IPS-18c (cell line): ENCODE measurements at regions not wholly inside any gene's neighbourhood (a gene's known extent, or its start where the extent isn't known, plus 50 kb on each side); places are given as distances from the start of the nearest gene placed in this dataset.

Experiments
- H3K4me3 ChIP-seq: 2 replicates; pipeline ENCODE4 v1.7.0; 2013; ENCODE audit warnings: low read depth, mild to moderate bottlenecking, low read length, moderate library complexity; ENCODE audit not compliant: insufficient read depth
- H3K9me3 ChIP-seq: one replicate; pipeline ENCODE4 v1.6.1; 2013; ENCODE audit warnings: mild to moderate bottlenecking, low read length, moderate library complexity; ENCODE audit not compliant: control insufficient read depth, insufficient read depth

DNA sequence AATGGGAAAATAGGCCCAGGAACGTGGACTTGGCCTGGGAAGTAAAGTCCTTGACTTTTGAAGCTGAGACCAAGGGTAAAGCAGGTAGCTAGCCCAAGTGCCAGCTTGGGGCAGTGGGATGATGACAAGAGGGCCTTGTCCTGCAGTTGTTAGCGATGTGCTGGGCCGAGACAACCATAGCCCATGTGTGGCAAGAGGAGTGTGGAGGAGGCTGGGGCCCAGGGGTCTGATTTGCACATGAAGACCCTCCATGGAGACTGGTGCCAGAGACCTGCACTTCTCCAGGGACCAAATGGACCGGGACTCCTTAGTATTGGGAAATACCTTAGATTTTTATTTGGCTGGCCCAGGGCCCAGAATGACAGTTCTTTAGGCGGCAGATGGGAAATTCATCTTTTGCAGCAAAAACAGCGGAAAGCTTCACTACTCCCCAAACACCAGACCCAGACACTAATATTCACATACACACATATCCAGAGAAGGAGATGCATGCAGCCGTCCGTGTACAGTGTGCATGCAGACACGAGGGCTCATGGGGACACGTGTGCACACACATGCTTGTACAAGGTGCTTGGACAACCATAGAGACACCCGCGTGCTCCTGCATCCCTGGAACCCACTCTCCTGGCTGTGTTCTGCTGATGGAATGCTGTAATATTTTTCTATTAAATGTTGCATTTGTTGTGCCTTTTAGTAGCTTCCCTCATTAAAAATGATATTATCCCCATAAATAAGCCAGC lies 78.1 kb upstream of the CSF3R start:
- no peak overlapping the region for H3K4me3 ChIP-seq

GRCh38 chr1:36560177-36560576 lies 77.5 kb upstream of the CSF3R start:
- H3K9me3 ChIP-seq: no peaks in the 10 kb centered on the region
- H3K4me3 ChIP-seq: no peak overlapping the region

More for the DNA sequence above, 78.1 kb upstream of the CSF3R start:
- H3K9me3 ChIP-seq: no peaks in the 10 kb centered on the region

DNA sequence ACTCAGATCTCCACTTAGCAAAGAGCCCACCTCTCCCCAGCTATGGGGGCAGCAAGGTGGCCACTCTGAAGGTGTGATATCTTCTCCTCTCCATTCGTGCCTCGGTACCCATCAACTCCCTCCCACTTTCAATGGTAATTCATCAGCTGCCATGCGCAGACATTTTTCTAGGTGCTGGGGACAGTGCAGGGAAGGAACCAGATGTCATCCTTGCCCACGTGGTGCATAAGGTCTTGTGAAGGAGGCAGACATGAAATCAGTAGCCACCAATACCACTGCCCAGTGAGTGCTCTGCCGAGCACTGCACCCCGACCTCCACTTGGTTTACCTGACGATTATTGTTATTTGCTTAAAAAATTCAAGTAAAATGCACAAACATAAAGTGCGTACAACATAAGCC lies 76.3 kb upstream of the CSF3R start:
- Histone ChIP-seq H3K4me3 (no peak overlapping the region), H3K9me3 (no peaks in the 10 kb centered on the region)

DNA sequence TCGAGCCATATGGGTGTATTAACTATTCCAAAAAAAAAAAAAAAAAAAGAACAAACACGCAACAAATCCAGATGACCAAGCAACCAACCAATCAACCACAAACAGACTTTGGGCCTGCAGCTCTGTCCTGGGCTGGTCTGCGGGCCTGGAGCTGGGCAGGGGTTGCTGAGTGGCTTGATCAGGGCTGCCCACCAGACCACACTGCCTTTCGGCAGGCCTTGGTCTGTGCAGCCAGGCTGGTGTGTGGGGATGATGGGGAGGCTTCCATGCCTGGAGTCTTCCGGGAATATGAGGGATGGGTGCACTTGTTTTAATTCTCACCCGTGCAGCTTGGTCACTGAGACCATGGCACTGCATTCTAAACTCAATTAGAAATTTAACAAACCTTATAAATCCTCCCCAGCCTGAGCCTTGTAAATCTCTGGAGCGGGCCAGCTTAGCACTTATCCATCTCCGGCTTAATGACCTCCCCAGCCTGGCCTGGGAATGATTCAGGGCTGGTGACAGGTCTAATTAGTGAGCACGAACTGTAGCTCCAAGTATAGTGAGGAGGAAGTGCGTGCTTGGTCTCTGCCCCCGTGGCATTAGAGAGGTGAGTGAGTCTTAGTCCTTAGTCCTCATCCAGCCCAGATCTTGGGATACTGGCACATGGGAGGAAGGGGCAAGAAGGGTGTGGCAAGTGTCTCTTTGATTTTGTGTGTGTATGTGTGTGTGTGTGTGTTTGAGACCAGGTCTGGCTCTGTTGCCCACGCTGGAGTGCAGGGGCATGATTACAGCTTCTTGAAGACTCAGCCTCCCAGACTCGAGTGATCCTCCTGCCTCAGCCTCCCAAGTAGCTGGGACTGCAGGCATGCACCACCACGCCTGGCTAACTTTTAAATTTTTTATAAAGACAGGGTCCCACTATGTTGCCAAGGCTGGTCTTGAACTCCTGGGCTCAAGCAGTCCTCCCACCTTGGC lies 74.6 kb upstream of the CSF3R start:
- H3K4me3 ChIP-seq: no peak overlapping the region

DNA sequence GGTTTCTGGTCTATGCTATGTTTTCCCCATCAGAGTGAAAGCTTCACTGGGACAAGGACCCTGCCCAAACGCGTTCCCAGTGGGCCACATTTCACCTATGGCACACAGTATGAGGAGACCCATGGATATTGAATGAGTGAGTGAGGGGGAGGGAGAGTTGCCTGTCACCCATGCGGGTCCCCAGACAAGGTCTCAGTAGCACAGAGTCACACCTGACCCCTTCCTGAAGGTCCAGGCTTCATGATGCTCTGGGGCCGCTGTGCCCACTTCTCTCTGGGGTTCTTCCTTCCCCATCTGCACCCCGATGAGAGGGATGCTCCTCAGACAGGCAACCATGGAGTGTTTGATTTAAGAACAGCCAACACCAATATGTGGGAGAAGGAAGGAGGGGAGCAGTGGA lies 72.3 kb upstream of the CSF3R start:
- H3K4me3 ChIP-seq: no peak overlapping the region
- no peaks in the 10 kb centered on the region for H3K9me3 ChIP-seq

More for the DNA sequence above, 74.6 kb upstream of the CSF3R start:
- H3K9me3 ChIP-seq: no peaks in the 10 kb centered on the region

DNA sequence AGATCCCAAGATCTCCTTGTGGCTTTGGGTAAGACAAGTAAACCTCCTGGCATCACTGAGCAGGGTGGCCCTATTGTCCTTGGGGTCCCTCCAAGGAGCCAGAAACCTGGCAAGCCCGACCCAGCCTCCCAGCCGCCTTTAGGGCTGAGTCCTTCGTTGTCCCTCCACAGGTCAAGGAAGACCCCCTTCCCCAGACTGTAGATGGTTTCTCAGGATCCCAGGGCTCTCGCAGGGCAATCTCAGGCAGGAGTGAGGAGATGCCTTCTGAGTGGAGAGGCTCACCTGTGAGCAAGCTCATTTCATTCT lies 71.6 kb upstream of the CSF3R start:
- Histone ChIP-seq H3K9me3 (no peaks in the 10 kb centered on the region), H3K4me3 (no peak overlapping the region)

DNA sequence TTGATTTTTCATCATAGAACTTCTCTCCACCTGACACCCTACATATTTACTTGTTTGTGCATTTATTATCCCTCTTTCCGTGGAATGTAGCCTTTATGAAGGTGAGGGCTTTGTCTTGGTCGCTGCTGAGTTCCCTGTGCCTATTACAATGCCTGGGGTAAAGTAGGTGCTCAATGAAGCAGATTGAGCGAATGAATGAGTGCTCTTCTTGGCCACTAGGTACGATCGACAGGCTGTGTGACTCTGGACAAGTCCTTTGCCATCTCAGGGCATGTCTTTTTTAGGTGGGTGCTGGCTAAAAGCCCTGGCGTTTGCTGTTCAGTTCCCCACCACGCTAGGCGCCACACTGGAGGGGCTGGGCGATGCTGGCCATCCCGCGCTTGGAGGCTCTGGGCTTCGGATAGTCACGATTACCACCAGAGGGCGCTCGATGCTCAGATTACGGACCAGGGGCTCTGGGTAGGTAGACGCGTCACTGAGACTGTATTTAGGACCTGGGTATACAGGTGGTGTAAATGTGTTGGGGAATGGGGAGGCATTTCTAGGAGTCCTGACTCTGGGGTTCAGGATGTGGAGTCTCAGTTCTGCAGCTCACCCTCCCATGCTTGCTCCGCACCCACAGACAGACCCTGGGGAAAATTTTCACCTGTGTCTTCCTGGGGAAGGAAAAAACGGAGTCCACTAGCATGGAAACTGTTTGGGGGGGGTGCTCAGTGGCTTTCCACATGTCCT lies 71.0 kb upstream of the CSF3R start:
- H3K9me3 ChIP-seq: no peaks in the 10 kb centered on the region
- H3K4me3 ChIP-seq: no peak overlapping the region

GRCh38 chr1:36542962-36543515 lies 60.3 kb upstream of the CSF3R start:
- Histone ChIP-seq H3K4me3 (no peak overlapping the region), H3K9me3 (no peaks in the 10 kb centered on the region)

GRCh38 chr1:36542024-36542961 lies 59.6 kb upstream of the CSF3R start:
- H3K4me3 ChIP-seq: no peak overlapping the region

GRCh38 chr1:36540056-36540455 lies 57.3 kb upstream of the CSF3R start:
- no peak overlapping the region for H3K4me3 ChIP-seq
- H3K9me3 ChIP-seq: no peaks in the 10 kb centered on the region

More at GRCh38 chr1:36542024-36542961, 59.6 kb upstream of the CSF3R start:
- no peaks in the 10 kb centered on the region for H3K9me3 ChIP-seq

DNA sequence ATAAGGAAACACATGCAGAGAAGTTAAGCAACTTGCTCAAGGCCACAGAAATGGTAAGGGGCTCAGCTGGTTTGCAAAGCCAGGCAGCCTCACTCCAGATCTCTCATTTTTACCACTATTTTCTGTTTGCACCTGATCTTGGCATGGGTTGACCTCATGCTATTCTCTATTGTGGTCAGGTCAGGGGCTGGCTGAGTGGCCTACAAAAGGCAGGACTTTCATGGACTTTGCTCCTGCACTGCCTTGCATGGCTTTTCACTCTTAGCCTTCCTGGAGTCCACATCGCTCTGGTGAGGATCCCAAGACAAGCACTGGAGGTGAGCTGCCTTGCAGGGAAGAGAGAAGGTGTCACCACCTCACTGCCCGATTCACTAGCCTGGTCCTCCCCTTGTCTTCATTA lies 56.8 kb upstream of the CSF3R start:
- Histone ChIP-seq H3K9me3 (no peaks in the 10 kb centered on the region), H3K4me3 (no peak overlapping the region)

GRCh38 chr1:36537991-36538390 lies 55.3 kb upstream of the CSF3R start:
- Histone ChIP-seq H3K9me3 (no peaks in the 10 kb centered on the region), H3K4me3 (no peak overlapping the region)

DNA sequence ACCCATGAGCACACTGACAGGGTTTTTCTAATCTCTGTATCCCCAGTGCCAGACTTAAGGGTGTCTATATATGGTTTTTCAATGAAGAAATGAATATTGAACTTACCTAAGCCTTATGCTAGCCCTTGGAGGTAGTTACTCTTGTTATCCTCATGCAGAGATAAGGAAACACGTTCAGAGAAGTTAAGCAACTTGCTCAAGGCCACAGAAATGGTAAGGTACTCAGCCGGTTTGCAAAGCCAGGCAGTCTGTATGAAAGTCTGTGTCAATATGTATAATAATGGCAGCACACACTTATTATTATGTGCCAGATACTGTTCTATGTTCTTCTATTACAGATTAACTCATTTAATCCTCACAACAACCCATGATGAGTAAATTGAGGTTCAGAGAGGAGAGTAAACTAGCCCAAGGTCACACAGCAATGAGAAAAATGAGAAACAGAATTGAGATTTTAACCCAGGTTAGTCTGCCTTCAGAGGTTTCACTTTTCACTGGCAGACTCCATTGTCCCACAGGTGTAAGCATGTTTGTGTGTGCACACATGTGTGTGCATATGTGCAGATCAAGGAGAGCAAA lies 54.6 kb upstream of the CSF3R start:
- H3K4me3 ChIP-seq: no peak overlapping the region
- H3K9me3 ChIP-seq: no peaks in the 10 kb centered on the region

- Histone ChIP-seq H3K9me3 (no peaks in the 10 kb centered on the region), H3K4me3 (no peak overlapping the region)
Observed at GRCh38 chr1:36536727-36537126, 54.0 kb upstream of the CSF3R start.

- Histone ChIP-seq H3K4me3 (no peak overlapping the region), H3K9me3 (no peaks in the 10 kb centered on the region)
Observed at GRCh38 chr1:36534711-36535412, 52.1 kb upstream of the CSF3R start.

- no peaks in the 10 kb centered on the region for H3K9me3 ChIP-seq
- no peak overlapping the region for H3K4me3 ChIP-seq
Observed at GRCh38 chr1:36533897-36534296, 51.2 kb upstream of the CSF3R start.
